ENCODE measurements at regions not wholly inside any gene's neighbourhood (a gene's known extent, or its start where the extent isn't known, plus 50 kb on each side); places are given as distances from the start of the nearest gene placed in this dataset.
"Not testable (repeated sequence)": the region's sequence is repeated elsewhere in the genome, so short reads cannot be mapped to it uniquely, and the experiment has no call there.

DNA sequence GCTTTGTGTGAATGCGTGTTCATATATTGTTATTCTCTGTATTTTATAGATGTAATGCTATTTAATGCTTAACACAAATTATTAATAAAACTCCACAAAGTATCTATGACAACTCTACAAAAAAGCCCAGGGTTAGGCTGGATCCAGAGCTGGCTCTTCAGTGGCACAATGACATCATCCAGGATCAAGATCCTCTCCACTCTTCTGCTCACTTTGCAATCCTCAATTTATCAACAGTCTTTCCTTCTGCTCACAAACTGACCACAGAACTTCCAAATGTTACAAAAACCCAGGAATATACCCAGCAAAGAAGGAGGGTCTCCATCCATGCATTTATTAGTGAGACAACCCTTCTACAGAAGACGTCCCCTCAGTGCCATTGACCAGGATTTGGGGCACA is 132.3 kb downstream of the HNRNPD start:
- no peak for DNase-seq
- Histone ChIP-seq H3K27me3 (no peaks in the 10 kb centered on the region), H3K4me1 (no peaks in the 10 kb centered on the region), H3K36me3 (no peaks in the 10 kb centered on the region), H3K27ac (no peak overlapping the region), H3K9me3 (no peaks in the 10 kb centered on the region), H3K9ac (ENCODE audit: low read depth in 2 of 2, low read length in 2 of 2) (no peak overlapping the region), H3K4me3 (no peak overlapping the region)
- intact Hi-C loops (cut with DNase I): no loop called here
- TF ChIP-seq CTCF (IDR thresholded peaks at IDR 0.05): no peak

DNA sequence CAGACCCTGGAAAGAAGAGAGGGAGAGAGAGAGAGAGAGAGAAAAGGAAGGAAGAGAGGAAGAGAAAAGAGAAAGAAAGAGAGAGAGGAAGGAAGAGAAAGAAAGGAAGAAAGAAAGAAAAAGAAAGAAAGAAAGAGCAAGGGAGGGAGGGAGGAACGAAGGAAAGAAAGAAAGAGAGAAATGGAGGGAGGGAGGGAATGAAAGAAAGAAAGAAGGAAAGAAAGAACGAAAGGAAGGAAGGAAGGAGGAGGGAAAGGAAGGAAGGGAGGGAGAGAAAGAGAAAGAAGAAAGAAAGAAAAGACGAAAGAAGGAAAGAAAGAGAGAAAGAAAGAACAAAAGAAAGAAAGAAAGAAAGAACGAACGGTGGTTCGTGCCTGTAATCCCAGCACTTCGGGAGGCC is 133.4 kb downstream of the HNRNPD start:
- Histone ChIP-seq H3K27ac (no peak overlapping the region), H3K4me1 (no peaks in the 10 kb centered on the region), H3K4me3 (no peak overlapping the region), H3K27me3 (no peaks in the 10 kb centered on the region), H3K36me3 (no peaks in the 10 kb centered on the region), H3K9me3 (no peaks in the 10 kb centered on the region), H3K9ac (ENCODE audit: low read depth in 2 of 2, low read length in 2 of 2) (no peak overlapping the region)
- intact Hi-C loops (cut with DNase I): no loop called here
- no peak for DNase-seq
- no peak for TF ChIP-seq CTCF (IDR thresholded peaks at IDR 0.05)

- H3K36me3 ChIP-seq; DNase-seq; H3K9me3 ChIP-seq; H3K27me3 ChIP-seq; H3K9ac ChIP-seq (ENCODE audit: low read depth in 2 of 2, low read length in 2 of 2); H3K27ac ChIP-seq; H3K4me1 ChIP-seq; H3K4me3 ChIP-seq; intact Hi-C loops (cut with DNase I): not testable (repeated sequence)
Measured at GRCh38 chr4:82237142-82237541, 136.6 kb downstream of the HNRNPD start.

DNA sequence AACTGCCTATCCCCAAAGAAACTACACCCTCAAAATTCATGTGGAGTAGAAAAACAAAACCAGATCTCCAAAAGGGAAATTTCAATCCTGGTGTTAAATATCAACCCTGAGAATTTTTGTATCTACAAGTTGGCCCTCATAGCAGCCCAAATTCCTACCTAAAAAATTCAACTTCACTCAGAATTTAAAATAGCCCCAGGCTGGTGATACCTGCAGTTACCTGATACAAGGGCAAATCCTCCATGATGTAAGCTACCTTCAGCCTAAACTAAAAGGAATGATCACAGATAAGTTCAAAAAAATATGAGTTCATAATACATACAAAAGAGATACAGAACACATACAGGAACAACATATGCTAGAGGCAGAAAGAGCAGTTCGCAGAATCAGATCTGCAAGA is 138.4 kb downstream of the HNRNPD start:
- H3K9ac ChIP-seq (ENCODE audit: low read depth in 2 of 2, low read length in 2 of 2): no peak overlapping the region
- no peak overlapping the region for H3K4me3 ChIP-seq
- TF ChIP-seq CTCF (IDR thresholded peaks at IDR 0.05): no peak
- intact Hi-C loops (cut with DNase I): no loop called here
- no peaks in the 10 kb centered on the region for H3K4me1 ChIP-seq
- H3K36me3 ChIP-seq: no peaks in the 10 kb centered on the region
- DNase-seq: no peak
- H3K9me3 ChIP-seq: no peaks in the 10 kb centered on the region
- no peak overlapping the region for H3K27ac ChIP-seq
- H3K27me3 ChIP-seq: no peaks in the 10 kb centered on the region

GRCh38 chr4:82232891-82233290 is 140.9 kb downstream of the HNRNPD start:
- no peak for DNase-seq
- Histone ChIP-seq H3K27me3 (no peaks in the 10 kb centered on the region), H3K9ac (ENCODE audit: low read depth in 2 of 2, low read length in 2 of 2) (no peak overlapping the region), H3K36me3 (no peaks in the 10 kb centered on the region), H3K9me3 (no peaks in the 10 kb centered on the region), H3K4me1 (no peaks in the 10 kb centered on the region), H3K27ac (no peak overlapping the region), H3K4me3 (no peak overlapping the region)
- TF ChIP-seq CTCF (IDR thresholded peaks at IDR 0.05): no peak
- intact Hi-C loops (cut with DNase I): no loop called here

- intact Hi-C loops (cut with DNase I): no loop called here
- Histone ChIP-seq H3K9me3 (no peaks in the 10 kb centered on the region), H3K36me3 (no peaks in the 10 kb centered on the region), H3K27ac (no peak overlapping the region), H3K27me3 (no peaks in the 10 kb centered on the region), H3K9ac (ENCODE audit: low read depth in 2 of 2, low read length in 2 of 2) (no peak overlapping the region), H3K4me3 (no peak overlapping the region), H3K4me1 (no peaks in the 10 kb centered on the region)
- no peak for TF ChIP-seq CTCF (IDR thresholded peaks at IDR 0.05)
- DNase-seq: no peak
Measured at GRCh38 chr4:82231806-82232205, 142.0 kb downstream of the HNRNPD start.

Data from colonic mucosa (tissue), 4 donors.